ENCODE measurements at regions not wholly inside any gene's neighbourhood (a gene's known extent, or its start where the extent isn't known, plus 50 kb on each side); places are given as distances from the start of the nearest gene placed in this dataset.

GRCh38 chr16:54586474-54587175 is 300.0 kb upstream of the IRX3 start:
- TF ChIP-seq CTCF (IDR thresholded peaks at IDR 0.05) (no peak), ZFX (IDR thresholded peaks at IDR 0.05; ENCODE audit: borderline replicate concordance) (no peak)
- H3K27ac ChIP-seq: no peak overlapping the region

GRCh38 chr16:54585998-54586340 is 299.4 kb upstream of the IRX3 start:
- no peak for TF ChIP-seq CTCF (IDR thresholded peaks at IDR 0.05)
- no peak overlapping the region for H3K27ac ChIP-seq

- TF ChIP-seq CTCF (IDR thresholded peaks at IDR 0.05): no peak
- TF ChIP-seq ZFX (IDR thresholded peaks at IDR 0.05; ENCODE audit: borderline replicate concordance): no peak
- H3K27ac ChIP-seq: no peak overlapping the region
Observed at GRCh38 chr16:54585094-54585997, 298.8 kb upstream of the IRX3 start.

GRCh38 chr16:54584121-54584520 is 297.5 kb upstream of the IRX3 start:
- no peak overlapping the region for H3K27ac ChIP-seq
- TF ChIP-seq ZFX (IDR thresholded peaks at IDR 0.05; ENCODE audit: borderline replicate concordance) (no peak), CTCF (IDR thresholded peaks at IDR 0.05) (no peak)

- no peak overlapping the region for H3K27ac ChIP-seq
- TF ChIP-seq ZFX (IDR thresholded peaks at IDR 0.05; ENCODE audit: borderline replicate concordance): no peak
- no peak for TF ChIP-seq CTCF (IDR thresholded peaks at IDR 0.05)
Observed at GRCh38 chr16:54582631-54583250, 296.2 kb upstream of the IRX3 start.

- TF ChIP-seq ZFX (IDR thresholded peaks at IDR 0.05; ENCODE audit: borderline replicate concordance) (no peak), CTCF (IDR thresholded peaks at IDR 0.05) (no peak)
- no peak overlapping the region for H3K27ac ChIP-seq
Observed at GRCh38 chr16:54579106-54579728, 292.6 kb upstream of the IRX3 start.
